ENCODE measurements at regions not wholly inside any gene's neighbourhood (a gene's known extent, or its start where the extent isn't known, plus 50 kb on each side); places are given as distances from the start of the nearest gene placed in this dataset.

- TF ChIP-seq POLR2AphosphoS5 (IDR thresholded peaks at IDR 0.05; ENCODE audit: low read depth, low read length) = no peak
- no peak for TF ChIP-seq TAF1 (IDR thresholded peaks at IDR 0.05; ENCODE audit: borderline replicate concordance, insufficient read depth, low read length)
- no peak for TF ChIP-seq REST (IDR thresholded peaks at IDR 0.05; ENCODE audit: insufficient read depth in 1 of 2, low read depth in 2 of 2, low read length in 2 of 2)
- TF ChIP-seq FOXP2 (optimal IDR thresholded peaks at IDR 0.05; ENCODE audit: borderline replicate concordance, extremely low read depth, extremely low read length, insufficient read depth) = no peak
Observed at GRCh38 chr3:187918081-187918644, 172.9 kb upstream of the BCL6 start.

Measured in PFSK-1 (cell line).